GM12878 (cell line): ENCODE measurements at regions not wholly inside any gene's neighbourhood (a gene's known extent, or its start where the extent isn't known, plus 50 kb on each side); places are given as distances from the start of the nearest gene placed in this dataset.

ENCODE experiments used
- ATAC-seq: fragments of 200-7000 bp; cut with Tn5 transposase; 3 replicates; pipeline ENCODE4 v1.9.1; 2020; ENCODE audit warnings: mild to moderate bottlenecking, moderate library complexity
- BruUV-seq: library from RNA; stranded (reverse); fragments of 400-500 nt; replicated peaks from 2 replicates; lab custom pipeline; 2021; lab: Mats Ljungman, UMichigan
- CTCF ChIA-PET: fragments of 300-600 bp; sonication (Branson Sonifier 250); formaldehyde crosslinking; extraction: SDS; loops from one replicate; lab custom pipeline; 2021; ENCODE audit warnings: inconsistent platforms; lab: Yijun Ruan, JAX
- POLR2A ChIA-PET: fragments of 350-600 bp; formaldehyde crosslinking; extraction: SDS; loops from one replicate; lab custom pipeline; 2021; ENCODE audit warnings: inconsistent platforms; lab: Charles Lee
- RAD21 ChIA-PET: fragments of 300-600 bp; sonication (Branson Sonifier 250); formaldehyde crosslinking; loops from one replicate; lab custom pipeline; 2023; ENCODE audit warnings: antibody characterized with exemption; ENCODE audit not compliant: unreplicated experiment; lab: Charles Lee
- SMC1A ChIA-PET: fragments of 300-600 bp; sonication (Branson Sonifier 250); formaldehyde crosslinking; loops from one replicate; lab custom pipeline; 2023; ENCODE audit not compliant: unreplicated experiment, uncharacterized antibody; lab: Charles Lee
- DNase-seq: peaks from one replicate; pipeline ENCODE4 v3.0.0-alpha.2; 2011; ENCODE audit warnings: low read depth, low spot score
- FAIRE-seq: peaks from 3 replicates; lab custom pipeline; 2011; peaks lifted over from hg19 to GRCh38; lab: Jason Lieb, UNC
- H2AFZ ChIP-seq: 2 replicates; pipeline ENCODE4 v1.6.0; 2011; ENCODE audit warnings: low read depth, low read length, control low read depth; ENCODE audit not compliant: control insufficient read depth
- H3K27ac ChIP-seq: 2 replicates; pipeline ENCODE4 v1.5.1; 2011; ENCODE audit warnings: control low read depth; ENCODE audit not compliant: control insufficient read depth, insufficient read depth
- H3K27me3 ChIP-seq, 2 experiments: replicated peaks in 1 of 2; 2 replicates each; pipeline versions ENCODE4 v1.6.0 to v1.6.1; 2011; ENCODE audit warnings: low read length in 1 of 2; ENCODE audit not compliant: control insufficient read depth in 2 of 2, insufficient read depth in 2 of 2
- H3K36me3 ChIP-seq, 2 experiments: 2 replicates each; pipeline ENCODE4 v1.5.1; 2011; ENCODE audit warnings: low read length in 1 of 2; ENCODE audit not compliant: control insufficient read depth in 2 of 2, insufficient read depth in 2 of 2
- H3K4me1 ChIP-seq: 2 replicates; pipeline ENCODE4 v1.6.1; 2011; ENCODE audit warnings: mild to moderate bottlenecking, low read length, moderate library complexity, mixed read lengths; ENCODE audit not compliant: control insufficient read depth, insufficient read depth
- H3K4me2 ChIP-seq: 2 replicates; pipeline ENCODE4 v1.6.0; 2011; ENCODE audit warnings: control low read depth; ENCODE audit not compliant: control insufficient read depth, insufficient read depth
- H3K4me3 ChIP-seq: fragments of 200-600 bp; sonication (generic); 2 replicates; pipeline ENCODE4 v1.5.1; 2016
- H3K79me2 ChIP-seq: 2 replicates; pipeline ENCODE4 v1.6.0; 2011; ENCODE audit warnings: low read length; ENCODE audit not compliant: control insufficient read depth, insufficient read depth
- H3K9ac ChIP-seq: 2 replicates; pipeline ENCODE4 v1.8.0; 2011; ENCODE audit warnings: low read length, control low read depth, mixed read lengths; ENCODE audit not compliant: control insufficient read depth, insufficient read depth
- H3K9me3 ChIP-seq: replicated peaks from 3 replicates; pipeline ENCODE4 v1.5.1; 2011; ENCODE audit warnings: mild to moderate bottlenecking, low read length; ENCODE audit not compliant: control insufficient read depth, insufficient read depth
- H4K20me1 ChIP-seq: 2 replicates; pipeline ENCODE4 v1.6.0; 2011; ENCODE audit not compliant: control insufficient read depth, insufficient read depth
- GATAD2B ChIP-seq: fragments of 450-650 bp; conservative IDR thresholded peaks from 2 replicates; pipeline ENCODE4 v1.6.1; 2017; ENCODE audit warnings: low read depth, mild to moderate bottlenecking, moderate library complexity
- HDAC6 ChIP-seq: fragments of 200-600 bp; sonication (generic); IDR thresholded peaks from one replicate; pipeline ENCODE4 v1.8.0; 2017; ENCODE audit warnings: antibody characterized with exemption; ENCODE audit not compliant: unreplicated experiment
- LARP7 ChIP-seq: fragments of 450-650 bp; IDR thresholded peaks from 2 replicates; pipeline ENCODE4 v1.6.1; 2017; ENCODE audit warnings: mild to moderate bottlenecking
- NBN ChIP-seq: fragments of 450-650 bp; IDR thresholded peaks from 2 replicates; pipeline ENCODE4 v1.6.1; 2016
- NRF1 ChIP-seq: conservative IDR thresholded peaks from 2 replicates; pipeline ENCODE4 v1.6.1; 2011; ENCODE audit warnings: mild to moderate bottlenecking, low read depth, low read length, improper control_type of control experiment
- PAX5 ChIP-seq: IDR thresholded peaks from 2 replicates; pipeline ENCODE4 v1.6.1; 2011; ENCODE audit warnings: low read depth, low read length, borderline replicate concordance
- RAD21 ChIP-seq: IDR thresholded peaks from 2 replicates; pipeline ENCODE4 v1.6.1; 2011; ENCODE audit warnings: mild to moderate bottlenecking, low read depth, low read length, moderate library complexity; ENCODE audit not compliant: insufficient read depth
- SMARCA5 ChIP-seq: fragments of 450-650 bp; IDR thresholded peaks from 2 replicates; pipeline ENCODE4 v1.6.1; 2017; ENCODE audit warnings: mild to moderate bottlenecking
- SUZ12 ChIP-seq: fragments of 200-600 bp; sonication (generic); IDR thresholded peaks from one replicate; pipeline ENCODE4 v1.6.1; 2018; ENCODE audit warnings: antibody characterized with exemption, mild to moderate bottlenecking; ENCODE audit not compliant: unreplicated experiment
- YBX1 ChIP-seq: fragments of 450-650 bp; IDR thresholded peaks from 2 replicates; pipeline ENCODE4 v1.6.1; 2016; ENCODE audit warnings: antibody characterized with exemption
- YY1 ChIP-seq: IDR thresholded peaks from 2 replicates; pipeline ENCODE4 v1.6.1; 2011; ENCODE audit warnings: low read depth, mild to moderate bottlenecking, low read length
- ZNF217 ChIP-seq: fragments of 450-650 bp; IDR thresholded peaks from 2 replicates; pipeline ENCODE4 v1.6.1; 2017; ENCODE audit warnings: antibody characterized with exemption, mild to moderate bottlenecking
- WGBS: methylation state at CpG from one replicate; pipeline ENCODE4 v1.1.6; 2016; ENCODE audit warnings: low lambda C conversion rate; ENCODE audit not compliant: insufficient replicate concordance, insufficient coverage; ENCODE audit errors: missing lambda C conversion rate; 5-methylcytosine and 5-hydroxymethylcytosine counted together
- in situ Hi-C: fragments of 300-500 bp; cut with MboI; formaldehyde crosslinking; loops from 9 replicates; pipeline ENCODE4 v1.14.3; 2018; ENCODE audit warnings: mixed read lengths
- intact Hi-C: fragments of 100-400 bp; cut with micrococcal nuclease; formaldehyde crosslinking; loops from one replicate; pipeline ENCODE4 v1.14.2; 2022; ENCODE audit not compliant: unreplicated experiment

DNA sequence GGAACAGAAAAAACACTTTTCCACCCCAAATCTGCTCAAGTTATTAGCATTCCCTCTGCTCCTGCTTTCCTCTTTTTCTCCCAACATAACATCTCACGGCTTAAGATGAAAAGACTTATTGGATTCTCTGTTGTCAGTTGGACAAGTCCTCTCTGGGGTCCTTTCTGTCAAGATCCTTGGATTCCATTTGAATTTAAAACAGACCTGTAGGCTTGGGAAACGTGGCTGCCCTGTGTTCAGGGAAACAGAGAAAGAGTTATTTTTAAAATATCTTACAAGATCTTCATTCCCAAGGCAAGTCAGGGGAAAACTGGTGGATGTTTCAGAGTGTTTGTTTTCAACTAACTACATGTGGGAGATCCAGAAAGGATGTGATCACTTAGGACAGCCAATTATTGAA is 322.9 kb downstream of the SAMD5 start:
- no peaks in the 10 kb centered on the region for H3K79me2 ChIP-seq
- no peak overlapping the region for H3K9ac ChIP-seq
- DNase-seq (no peak), FAIRE-seq (no peak), ATAC-seq (no peak)
- H3K4me2 ChIP-seq: no peak overlapping the region
- SMC1A ChIA-PET: no interaction called here
- no peak for TF ChIP-seq NBN
- BruUV-seq: no TSS peak
- no peaks in the 10 kb centered on the region for H3K4me1 ChIP-seq
- RAD21 ChIA-PET: no interaction called here
- intact Hi-C loops (no loop called here), in situ Hi-C loops (no loop called here)
- no peak overlapping the region for H3K27ac ChIP-seq
- H3K9me3 ChIP-seq: no peaks in the 10 kb centered on the region
- H3K36me3 ChIP-seq: no peaks in the 10 kb centered on the region
- no peaks in the 10 kb centered on the region for H4K20me1 ChIP-seq
- no peak overlapping the region for H3K4me3 ChIP-seq
- CTCF ChIA-PET: interaction anchor here (1.2 kb wide), 1 partner anchor 68 kb away, joined by 3 read pairs; no protein-coding TSS in a partner anchor
- 0% methylated on average over 2 of the region's 2 CpGs for WGBS
- POLR2A ChIA-PET: no interaction called here
- no peaks in the 10 kb centered on the region for H3K27me3 ChIP-seq
- H2AFZ ChIP-seq: no peak overlapping the region

DNA sequence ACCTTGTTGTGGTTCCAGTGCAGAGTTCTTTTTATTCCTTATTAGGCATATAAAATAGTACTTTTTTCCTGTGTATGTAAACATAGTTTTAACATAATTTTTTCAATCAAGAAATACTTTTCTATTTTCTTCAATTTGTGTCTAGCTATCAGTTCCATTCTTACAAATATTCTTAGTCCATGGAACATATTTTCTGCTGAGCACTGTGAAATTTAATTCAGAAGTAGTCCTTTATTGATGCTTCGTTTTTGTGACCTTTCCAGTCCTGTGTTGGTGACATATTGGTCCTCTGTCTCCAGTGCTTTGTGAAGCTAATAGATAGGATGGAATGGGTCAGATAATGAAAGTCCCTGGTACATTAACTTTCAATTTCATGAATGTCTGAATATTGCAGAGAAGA is 325.1 kb downstream of the SAMD5 start:
- ChIA-PET SMC1A (no interaction called here), RAD21 (no interaction called here), POLR2A (no interaction called here), CTCF (no interaction called here)
- H3K36me3 ChIP-seq: no peaks in the 10 kb centered on the region
- intact Hi-C loops: no loop called here
- no peaks in the 10 kb centered on the region for H4K20me1 ChIP-seq
- H3K27me3 ChIP-seq: no peaks in the 10 kb centered on the region
- no TSS peak for BruUV-seq
- no peak overlapping the region for H3K4me3 ChIP-seq
- H2AFZ ChIP-seq: no peak overlapping the region
- DNase-seq (no peak), FAIRE-seq (no peak), ATAC-seq (no peak)
- H3K4me2 ChIP-seq: no peak overlapping the region
- H3K9me3 ChIP-seq: no peaks in the 10 kb centered on the region
- no peaks in the 10 kb centered on the region for H3K4me1 ChIP-seq
- H3K9ac ChIP-seq: no peak overlapping the region
- TF ChIP-seq HDAC6 (no peak), SMARCA5 (no peak), YY1 (no peak), YBX1 (no peak), RAD21 (no peak), NRF1 (no peak), PAX5 (no peak), LARP7 (no peak), SUZ12 (no peak), ZNF217 (no peak), NBN (no peak), GATAD2B (no peak)
- WGBS: 0% methylated on average over 1 of the region's 1 CpG
- no peak overlapping the region for H3K27ac ChIP-seq
- in situ Hi-C loops: no loop called here
- H3K79me2 ChIP-seq: no peaks in the 10 kb centered on the region
